Activated CD8-positive, alpha-beta memory T cell treated with anti-CD3 and anti-CD28 coated beads, Interleukin-2, amount 50 U/mL, for 48 hours (primary cell): ENCODE measurements at regions not wholly inside any gene's neighbourhood (a gene's known extent, or its start where the extent isn't known, plus 50 kb on each side); places are given as distances from the start of the nearest gene placed in this dataset.

Experiments used
- DNase-seq: peaks from one replicate; pipeline ENCODE4 v3.0.0-alpha.2; 2020

DNA sequence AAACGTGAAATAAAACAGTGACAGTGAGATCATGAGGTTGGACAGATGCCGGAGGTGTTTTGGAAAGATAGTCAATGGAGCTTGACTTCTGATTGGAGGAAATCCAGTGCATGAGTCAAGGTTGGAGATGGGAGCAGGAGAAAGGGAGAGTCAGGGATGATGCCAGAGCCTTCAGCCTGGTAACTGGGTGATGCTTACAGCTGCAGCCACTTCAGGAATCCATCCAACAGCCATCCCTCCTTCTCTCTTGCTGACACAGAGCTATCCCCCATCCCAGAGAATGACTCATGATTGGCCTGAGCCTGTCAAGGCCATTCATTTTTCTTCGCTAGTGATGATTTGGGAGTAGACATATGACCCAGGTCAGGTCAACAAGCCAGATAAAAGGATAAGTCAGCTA, 112.8 kb downstream of the SAMD5 start:
- DNase-seq: no peak

DNA sequence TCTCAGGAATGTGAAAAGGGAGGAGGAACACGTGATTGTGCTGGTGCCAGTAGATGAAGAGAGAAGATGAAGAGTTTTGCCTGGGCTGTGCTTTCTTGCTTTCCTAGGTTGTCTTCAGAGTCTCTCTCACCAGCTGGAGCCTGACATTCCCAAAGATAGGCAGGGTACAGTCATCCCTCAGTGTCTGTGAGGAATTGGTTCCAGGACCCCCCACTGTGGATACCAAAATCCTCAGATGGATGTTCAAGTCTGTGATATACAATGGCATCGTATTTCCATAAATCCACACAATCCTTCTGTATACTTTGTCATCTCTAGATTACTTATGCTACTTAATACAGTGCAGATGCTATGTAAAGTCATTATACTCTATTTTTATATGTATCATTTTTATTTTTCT, 113.5 kb downstream of the SAMD5 start:
- DNase-seq: no peak

DNA sequence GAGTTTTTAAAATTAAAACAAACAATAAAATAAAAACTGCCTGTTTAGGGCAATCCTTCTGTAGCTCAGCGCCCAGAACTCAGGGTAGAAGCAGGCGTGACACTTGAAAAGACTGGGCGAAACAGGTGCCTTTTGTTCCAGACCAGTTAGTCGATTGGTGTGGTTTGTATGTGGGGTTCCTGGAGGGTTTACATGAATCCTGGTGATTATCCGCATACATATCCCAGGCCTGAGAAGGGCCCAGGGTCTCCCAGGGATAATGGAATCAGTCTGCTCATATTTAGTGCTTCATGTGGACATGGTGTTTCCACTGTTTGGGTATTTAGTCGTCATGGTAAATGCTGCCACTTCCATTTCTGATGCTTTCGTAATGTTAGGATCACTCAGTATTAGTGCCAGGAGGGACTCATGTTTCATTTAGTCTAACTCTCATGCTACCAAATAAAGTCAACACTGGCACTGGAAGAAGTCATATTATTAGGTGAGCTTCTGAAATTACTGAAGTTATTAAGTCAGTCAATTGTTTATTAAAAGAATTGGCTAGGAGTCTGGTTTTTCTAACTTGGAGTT, 116.5 kb downstream of the SAMD5 start:
- no peak for DNase-seq

DNA sequence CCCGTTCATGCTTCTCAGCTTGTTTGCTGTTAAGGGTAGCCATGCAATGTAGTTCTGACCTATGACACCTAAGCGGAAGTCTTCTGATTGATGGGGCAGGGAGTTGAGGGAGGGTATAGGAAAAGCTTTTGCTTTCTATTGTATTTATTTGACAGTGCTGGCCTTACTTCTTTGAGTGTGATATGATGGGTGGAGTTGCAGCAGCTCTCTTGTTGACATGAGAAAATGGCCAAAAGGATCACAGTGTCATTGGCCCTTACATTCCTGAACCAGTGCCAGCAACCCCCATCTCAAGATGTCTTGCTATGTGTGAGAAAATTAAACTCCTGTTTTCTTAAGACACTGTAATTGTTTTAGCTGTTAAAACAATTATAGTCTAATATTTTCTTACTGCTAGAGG, 117.5 kb downstream of the SAMD5 start:
- no peak for DNase-seq

DNA sequence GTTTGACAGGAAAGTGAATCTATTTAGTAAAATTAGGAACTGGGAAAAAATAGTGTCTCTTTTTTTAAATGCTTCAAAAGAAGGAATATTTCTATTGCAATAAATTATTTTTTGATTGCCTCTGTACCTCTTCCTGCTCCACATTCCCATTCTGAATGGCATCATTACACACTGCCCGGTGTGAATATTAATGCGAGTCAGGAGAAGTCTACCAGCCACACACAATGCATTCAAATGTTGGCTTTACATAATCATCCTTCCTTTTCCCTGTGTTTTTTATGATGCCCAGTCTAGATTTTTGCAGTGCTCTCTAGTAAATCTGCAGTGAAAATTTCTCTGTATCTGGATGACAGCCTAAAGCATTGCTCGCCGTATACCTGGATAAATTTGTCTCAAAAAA, 118.9 kb downstream of the SAMD5 start:
- DNase-seq: no peak

DNA sequence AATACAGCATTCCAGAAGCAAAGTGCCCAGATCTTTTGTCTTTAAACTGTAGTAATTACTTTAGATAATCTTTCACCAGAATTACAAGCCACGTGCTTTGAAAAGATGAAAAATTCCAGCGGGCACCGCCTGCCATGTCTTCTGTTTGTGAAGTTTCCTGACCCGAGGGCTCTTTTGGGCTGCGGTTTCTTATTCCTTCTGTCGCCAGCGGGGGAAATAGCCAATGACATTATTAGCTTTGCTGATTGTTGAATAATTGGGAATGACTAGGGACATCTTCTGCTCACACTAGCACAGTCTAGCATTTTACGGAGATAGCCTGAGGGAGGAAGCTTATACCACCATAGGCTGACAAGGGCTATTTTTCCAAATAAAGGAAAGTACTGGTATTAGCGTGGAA, 124.7 kb downstream of the SAMD5 start:
- no peak for DNase-seq

DNA sequence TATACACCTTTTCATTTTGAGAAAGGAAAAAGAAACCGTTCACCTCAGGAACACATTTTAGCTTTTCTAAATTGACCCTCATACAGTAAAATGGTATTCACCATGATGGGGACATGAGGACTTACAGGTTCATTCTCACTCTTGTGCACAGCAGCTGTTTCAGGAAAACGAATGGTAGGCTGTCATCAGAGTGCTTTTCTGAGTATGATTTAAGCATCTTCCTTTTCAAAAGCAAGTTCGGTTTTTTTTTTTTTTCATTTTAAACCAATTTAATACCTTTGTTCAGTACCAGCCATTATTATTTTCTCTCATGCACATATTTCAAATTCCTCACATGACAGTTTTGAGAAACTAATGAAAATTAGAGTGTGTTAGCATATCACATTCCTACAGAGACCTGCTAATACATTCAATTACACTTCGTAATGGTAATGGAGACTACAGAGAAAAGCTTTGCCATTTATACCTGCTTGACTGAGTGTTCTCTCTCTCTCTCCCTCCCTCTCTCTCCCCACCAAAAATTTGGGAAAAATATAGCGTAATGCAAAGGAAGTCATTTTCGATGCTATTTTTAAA, 129.2 kb downstream of the SAMD5 start:
- no peak for DNase-seq

DNA sequence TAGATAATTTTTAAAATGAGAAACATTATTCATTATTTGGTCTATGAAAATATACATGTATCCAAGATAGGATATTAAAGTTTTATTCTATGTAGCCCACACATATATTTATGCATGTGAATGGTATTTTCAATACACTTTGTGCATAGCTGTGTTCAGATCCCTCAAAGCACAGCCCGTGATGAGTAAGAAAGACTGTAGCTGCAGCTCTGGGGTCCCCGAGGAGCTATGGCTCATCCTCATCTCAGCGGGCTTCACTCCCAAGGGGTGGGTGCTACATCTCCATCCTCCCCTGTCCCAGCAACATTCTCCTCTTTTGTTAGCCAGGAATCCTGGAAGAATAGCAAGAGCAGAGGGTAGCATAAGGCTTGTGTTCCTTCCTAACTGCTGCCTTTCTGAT, 130.8 kb downstream of the SAMD5 start:
- no peak for DNase-seq

DNA sequence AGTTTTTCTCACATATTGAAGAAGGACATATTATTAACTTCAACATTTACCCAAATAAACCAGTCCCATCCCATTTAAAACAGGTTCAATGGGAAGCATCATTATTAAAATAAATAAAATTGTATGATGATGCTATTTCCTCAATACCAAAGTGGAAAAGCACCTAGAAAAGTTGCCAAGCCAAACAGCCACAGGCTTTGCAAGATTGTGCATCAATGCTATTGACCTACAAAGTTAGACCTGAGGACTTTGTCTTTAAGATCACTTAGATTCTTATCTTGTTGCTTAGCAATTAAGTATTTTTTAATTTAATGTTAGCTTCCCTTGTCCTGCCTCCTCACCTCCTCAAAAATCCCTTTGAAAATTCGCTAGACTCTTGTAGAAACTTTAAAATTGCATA, 132.1 kb downstream of the SAMD5 start:
- no peak for DNase-seq

DNA sequence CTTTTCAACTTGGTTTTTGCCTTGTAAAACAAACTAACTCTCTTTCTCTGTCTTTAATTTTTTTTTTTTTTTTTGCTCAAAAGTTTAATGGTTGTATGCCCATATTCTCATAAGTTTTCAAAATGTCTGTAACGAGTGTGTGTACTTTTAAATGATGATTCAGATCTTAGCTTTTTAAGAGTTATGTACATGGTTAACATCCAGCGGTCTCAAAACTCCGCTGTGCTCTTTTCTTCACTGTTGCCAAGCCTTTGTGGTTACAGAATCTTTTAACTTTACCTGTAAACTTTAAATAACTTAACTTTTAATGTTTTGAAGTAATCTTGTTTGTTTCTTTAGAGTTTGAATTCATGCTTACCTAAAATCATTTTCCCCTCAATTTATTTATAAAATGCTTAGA, 133.0 kb downstream of the SAMD5 start:
- DNase-seq: no peak

DNA sequence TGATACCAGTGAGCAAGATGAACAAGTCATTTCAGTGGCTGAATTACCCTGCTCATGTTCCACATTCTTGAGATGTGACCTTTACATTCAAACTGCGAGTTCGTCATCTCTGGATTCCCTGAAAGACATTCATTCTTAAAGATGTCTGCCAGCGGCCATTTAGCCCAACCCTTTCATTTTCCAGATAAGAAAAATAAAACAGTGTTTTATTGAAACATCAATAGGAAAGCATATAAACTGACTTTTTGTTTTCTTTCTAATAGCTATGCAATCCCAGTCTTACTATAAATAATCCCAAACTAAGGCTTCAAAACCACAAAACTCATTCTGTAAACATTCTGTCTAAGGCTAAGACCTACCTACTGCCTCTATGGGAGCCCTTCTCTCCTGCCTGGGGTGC, 134.0 kb downstream of the SAMD5 start:
- DNase-seq: no peak

DNA sequence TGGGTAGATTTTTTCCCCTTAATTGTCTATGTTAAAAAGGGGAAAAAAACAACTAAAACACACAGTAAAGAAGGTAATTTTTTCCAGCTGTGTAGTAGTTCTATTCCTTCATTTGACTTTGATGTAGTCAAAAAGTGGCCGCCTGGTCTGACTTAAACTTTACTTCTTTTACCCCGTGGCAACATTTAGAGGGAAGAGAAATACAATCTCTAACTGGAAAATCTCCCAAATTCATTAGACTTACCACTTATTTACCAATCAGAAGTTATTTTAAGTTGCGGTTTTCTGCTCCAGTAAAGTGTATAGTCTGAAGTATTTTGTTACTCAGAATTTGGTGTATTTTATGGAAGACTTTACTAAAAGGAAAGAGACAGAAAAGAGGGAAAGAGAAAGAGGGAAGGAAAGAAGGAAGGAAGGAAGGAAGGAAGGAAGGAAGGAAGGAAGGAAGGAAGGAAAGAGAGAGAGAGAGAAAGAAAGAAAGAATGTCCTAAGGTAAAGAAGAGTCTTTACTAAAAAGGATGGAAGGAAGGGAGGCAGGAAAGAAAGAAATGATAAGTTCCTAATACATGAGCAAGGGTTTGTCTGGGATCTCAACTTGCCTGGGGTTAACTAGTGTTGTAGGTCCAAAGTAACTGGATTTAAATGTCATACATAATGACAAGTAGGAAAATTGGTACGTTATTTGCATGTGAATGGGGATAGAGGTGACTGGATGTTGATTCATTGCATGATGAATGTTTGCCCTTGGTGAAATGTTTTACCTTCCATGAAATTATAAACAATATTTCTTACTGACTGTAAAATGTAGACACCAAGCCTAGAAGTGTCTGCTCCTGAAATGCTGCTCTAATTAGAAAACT, 135.1 kb downstream of the SAMD5 start:
- no peak for DNase-seq

DNA sequence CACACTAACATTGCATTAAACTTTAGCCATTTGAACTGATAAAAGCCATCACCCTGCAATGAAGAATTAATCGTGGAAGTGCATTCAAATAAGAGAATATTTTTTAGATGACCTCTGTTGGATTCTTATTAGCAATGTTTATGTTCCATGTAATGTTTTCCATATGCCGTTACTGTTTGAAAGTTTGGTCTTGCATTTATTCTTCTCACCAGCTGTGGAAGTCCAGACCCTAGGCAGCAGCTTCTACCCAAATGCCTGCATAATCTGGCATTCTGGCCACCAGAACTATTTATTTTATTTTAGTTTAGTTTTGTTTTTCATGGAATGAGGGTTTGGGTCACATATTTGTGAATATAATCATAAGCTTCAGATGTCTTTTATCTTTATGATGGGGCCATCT, 140.4 kb downstream of the SAMD5 start:
- no peak for DNase-seq

DNA sequence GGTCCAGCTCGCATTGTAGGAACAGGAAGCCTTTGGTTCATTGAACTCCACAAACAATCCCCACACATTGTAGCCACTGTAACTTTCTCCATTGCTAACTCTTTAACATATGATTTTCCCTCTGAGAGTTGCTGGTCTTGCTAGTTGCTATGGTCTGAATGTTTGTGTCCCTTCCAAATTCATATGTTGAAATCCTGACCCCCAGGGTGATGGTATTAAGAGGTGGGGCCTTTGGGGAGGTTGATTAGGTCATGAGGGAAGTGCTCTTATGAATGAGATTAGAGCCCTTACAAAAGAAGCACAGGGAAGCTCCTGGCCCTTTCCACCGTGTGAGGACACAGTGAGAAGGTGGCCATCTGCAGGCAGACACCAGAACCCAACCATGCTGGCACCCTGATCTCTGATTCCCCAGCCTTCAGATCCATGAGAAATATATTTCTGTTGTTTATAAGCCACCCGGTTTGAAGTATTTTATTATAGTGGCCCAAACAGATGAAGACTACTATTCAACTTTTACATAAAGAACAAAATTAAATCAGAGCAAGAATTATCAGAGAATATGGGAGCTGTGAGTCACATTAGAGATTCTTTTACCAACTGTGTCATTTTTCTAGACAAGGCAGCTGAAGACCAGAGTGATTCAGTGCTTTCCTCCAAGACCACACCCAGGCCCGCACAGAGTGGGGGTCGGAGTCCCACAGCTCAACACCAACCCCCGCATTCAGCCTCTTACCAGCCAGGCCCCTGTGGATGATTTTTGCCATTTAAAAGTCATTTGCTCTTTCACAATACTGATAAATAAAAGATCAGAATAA, 143.0 kb downstream of the SAMD5 start:
- DNase-seq: no peak

DNA sequence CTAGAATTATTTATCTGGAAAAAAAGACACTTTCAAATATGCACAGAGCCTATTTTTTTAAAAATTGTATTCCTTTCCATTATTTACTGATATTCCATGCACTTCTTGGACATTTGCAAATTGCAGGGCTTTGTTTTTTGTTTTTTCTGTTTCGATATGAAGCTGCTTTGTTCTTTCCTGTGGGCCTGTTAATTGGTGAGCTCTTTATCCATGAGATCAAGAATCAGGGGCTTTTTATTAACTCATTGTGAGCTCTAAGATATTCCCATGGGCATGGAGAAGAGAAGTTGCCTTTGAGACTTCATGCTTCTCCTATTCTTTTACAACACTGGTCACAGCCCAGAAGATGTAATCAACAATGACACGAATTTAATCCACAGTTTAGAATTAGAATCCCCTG, 145.1 kb downstream of the SAMD5 start:
- no peak for DNase-seq

DNA sequence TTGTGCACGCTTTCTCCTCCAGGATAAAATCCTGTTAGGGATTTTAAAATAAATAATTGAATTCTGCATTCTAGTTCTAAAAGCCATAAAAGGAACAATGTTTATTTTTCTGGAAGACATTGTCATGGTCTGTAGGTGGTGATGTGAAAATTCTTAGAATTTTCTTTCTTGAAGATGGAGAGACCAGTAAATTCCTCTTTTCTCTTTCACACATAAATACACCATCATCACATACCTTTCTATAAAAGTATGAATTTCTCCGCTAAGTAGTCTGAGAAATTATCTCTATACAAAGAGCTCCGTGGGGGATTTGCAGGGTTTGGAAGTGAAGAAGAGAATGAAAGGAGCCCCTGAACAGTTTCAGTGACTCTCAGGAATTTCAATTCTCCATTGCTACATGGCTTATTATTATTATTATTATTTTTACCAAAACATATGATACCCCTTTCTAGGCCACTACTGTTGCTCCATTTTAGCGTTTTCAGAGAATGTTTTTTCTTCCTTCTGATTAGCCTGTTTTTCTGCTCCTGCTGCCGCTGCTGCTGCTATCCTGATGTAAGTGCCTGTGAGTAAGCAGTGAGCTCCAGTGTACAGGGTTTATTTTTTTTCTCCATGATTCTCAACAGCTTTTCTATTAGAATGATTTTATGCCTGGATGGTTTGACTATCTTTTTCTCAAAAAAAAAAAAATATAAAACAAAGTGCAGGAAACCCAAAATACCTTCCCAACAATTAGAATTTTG, 145.8 kb downstream of the SAMD5 start:
- DNase-seq: no peak

DNA sequence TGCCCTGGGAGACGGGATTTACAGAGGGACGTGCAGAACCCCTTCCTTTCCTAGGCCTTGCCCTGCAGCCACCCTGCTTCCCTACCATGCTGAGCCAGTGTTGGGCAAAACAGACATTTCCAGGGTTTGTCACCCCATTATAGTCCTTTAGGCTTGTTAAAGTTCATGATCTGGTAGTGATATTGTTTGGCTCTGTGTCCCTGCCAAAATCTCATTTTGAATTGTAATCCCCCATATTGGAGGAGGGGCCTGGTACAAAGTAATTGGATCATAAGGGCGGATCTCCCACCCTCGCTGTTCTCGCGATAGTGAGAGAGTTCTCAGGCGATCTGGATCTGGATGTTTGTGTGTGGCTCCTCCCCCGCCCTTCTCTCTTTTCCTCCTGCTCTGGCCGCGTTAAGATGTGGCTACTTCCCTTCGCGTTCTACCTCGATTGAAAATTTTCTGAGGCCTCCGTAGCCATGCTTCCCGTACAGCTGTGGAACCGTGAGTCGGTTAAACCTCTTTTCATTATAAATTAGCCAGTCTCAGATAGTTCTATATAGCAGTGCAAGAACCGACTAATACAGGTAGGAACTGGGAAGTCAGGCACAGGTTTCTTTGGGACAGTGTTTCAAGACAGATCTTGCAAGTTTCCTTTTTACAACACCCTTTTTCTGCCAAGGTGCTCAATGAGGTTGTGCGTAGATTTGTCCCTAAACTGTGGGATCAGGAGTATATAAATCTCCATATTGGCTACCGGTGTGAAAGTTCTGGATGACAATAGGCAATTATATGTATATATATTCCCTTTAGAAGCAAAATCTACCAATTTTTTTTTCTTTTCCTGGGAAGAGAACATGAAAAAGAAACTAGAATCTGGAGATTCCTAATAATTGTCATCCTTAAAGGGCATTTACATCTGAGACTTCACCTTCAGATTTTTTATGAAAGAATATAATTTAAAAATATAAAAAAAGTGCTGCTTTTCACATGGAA, 152.1 kb downstream of the SAMD5 start:
- DNase-seq: no peak

DNA sequence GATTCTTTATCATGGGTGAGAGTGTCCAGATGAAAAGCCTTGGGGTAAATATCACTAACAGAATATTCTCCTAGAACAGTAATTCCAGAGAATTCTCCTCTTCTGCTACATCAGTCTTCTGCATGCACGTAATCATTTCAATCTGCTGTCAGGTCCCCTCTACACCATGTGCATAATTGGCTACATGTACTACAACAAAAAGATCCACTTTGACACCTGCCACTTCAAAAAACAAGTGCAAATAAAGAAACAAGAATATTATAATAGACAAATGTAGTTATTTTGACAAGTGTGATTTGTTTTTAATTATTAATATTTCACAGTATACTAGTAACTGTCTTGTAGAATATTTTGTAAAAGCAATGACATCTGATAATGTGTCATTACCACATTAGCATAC, 154.2 kb downstream of the SAMD5 start:
- no peak for DNase-seq

DNA sequence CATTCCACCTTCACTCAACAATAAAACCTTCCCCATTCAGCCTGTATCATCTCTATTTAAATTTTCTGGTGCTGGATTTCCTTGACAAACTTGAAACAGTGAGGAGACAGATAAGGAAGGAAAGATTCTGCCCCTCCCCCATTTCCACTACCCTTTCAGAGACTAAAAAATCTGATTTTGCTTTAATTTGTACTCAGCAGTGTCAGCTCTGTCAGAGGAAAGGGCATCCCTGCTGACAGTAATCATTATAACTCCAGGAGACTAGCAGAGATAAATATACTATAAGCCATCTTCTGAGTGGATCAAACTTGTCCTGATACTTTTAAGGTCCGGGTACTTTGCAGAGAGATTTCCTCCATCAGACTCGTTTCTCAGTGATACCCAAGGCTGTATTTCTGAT, 155.6 kb downstream of the SAMD5 start:
- DNase-seq: no peak

DNA sequence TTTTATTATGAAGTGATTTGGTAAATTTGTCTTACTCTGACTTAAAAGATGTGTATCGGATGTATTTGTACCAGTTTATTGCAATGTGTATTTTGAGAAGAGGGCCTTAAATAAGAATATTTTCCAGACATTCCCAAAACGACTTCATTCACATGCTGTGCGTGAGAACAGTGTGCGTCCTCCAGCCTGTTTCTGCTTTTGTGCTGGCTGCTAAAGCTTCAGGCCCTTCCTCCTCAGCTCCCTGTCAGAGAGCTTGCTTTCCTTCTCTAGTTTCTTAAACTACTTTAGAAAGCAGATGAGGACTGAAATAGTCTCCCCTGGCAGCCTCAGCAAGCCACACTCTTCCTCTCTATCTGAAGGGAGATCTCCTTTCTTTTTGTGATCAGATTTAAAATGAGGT, 157.8 kb downstream of the SAMD5 start:
- no peak for DNase-seq

DNA sequence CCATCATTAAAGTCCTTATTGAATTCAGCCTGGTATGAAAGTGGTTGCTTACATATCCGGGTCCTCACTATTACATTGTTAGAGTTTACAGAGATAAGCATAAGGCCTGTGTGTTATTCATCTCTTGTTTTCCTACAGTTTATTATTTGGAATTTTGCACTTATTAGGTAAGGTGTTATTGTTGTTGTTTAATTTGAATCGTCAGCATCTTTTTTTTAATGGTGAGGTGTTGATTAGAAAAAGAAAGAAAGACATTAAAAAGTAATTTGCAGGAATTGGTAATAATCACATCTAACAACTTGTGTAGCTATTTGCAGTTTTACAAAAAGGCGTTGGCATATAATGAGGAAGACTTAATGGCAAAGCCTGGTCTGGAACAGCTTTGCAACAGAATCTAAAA, 158.6 kb downstream of the SAMD5 start:
- DNase-seq: no peak

DNA sequence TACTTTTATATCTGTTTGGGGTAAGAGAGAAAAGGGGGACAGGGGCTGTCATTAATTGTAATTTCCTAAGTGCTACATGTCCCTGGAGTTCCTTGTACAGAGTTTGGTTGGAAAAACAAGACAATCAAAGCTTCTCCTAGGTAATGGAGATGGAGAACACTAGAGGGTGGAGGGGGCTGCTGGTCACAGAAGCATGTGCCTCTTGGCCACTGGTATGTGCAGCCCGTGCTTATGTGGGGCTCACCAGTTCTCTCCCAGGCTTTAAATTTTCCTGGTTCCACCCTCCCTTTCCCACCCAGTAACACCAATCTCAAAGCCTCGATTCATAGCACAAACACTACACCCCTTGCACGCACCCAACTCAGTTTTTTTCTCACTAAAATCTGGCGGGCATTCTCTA, 165.6 kb downstream of the SAMD5 start:
- no peak for DNase-seq
